GM18858 (cell line): ENCODE measurements at regions not wholly inside any gene's neighbourhood (a gene's known extent, or its start where the extent isn't known, plus 50 kb on each side); places are given as distances from the start of the nearest gene placed in this dataset.

ENCODE experiments used
- ATAC-seq: cut with Tn5 transposase; IDR thresholded peaks from one replicate; pipeline ENCODE4 v1.9.1; 2021; ENCODE audit not compliant: unreplicated experiment

DNA sequence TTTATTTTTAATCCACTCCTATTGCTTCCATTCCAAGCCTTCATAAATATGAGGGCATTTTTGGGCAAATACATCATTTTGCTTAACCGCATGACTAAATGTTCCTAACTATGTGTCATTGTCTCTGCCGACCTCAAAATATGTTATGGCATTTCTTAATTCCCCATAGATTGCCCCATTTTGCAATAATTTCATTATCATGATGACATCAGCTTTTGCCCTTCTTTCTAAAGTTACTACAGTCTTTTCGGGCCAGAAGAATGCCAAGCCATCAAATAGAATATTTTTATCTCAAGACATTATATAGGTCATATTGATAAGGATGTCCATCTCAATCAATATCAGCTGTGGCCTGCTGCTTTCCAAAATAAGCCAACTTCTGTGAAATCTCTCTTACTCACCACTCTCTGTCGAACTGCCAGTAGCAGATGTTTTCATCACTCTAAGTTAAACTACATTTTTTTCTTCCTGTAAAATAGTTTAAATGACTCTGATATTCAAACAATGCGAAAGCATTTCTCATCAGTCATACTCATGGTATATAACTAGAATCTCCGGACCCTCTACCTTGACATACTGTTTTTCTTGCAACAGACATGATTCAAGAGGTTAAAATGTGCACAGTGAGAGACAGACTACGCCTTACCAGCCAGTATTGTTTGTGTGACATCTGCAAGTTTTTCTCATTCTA lies 1254.6 kb upstream of the CELF2 start:
- ATAC-seq: no peak

DNA sequence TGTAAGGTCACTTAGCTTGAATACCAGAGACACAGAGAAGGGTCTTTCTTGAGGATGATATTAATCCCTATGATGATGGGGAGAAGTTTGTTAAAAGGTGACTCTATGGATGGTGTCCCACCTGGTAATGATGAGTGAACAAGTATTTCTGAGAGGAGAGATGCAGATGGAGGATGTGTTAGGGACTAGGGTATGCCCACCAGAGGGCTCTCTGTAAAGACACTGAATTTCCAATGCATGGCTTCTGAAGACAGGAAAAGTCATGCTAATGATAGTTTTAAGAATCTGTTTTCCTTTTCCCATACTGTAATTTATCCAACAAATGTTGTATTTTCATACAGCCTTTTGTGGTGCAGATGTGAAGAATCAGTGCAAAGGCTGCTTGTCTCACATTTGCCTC lies 1250.9 kb upstream of the CELF2 start:
- ATAC-seq: no peak

DNA sequence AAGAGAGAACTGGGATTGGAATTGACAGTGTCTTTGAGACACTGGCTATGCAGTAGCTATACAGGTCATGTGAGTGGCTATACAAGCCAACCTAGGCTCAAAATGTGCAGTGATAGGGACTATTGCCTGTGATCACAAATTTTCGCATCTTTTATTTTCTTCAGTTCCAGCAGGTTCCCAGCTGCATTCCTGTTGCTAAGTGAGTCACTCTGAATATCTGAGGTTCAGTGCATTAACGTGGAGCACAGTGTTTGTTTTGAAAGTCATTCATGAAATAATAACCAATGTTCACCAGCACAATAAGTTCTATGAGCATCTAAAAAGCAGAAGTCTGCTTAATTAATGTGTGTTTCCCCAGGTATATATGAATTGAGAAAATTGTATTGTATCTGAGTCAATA lies 1236.0 kb upstream of the CELF2 start:
- ATAC-seq: no peak

DNA sequence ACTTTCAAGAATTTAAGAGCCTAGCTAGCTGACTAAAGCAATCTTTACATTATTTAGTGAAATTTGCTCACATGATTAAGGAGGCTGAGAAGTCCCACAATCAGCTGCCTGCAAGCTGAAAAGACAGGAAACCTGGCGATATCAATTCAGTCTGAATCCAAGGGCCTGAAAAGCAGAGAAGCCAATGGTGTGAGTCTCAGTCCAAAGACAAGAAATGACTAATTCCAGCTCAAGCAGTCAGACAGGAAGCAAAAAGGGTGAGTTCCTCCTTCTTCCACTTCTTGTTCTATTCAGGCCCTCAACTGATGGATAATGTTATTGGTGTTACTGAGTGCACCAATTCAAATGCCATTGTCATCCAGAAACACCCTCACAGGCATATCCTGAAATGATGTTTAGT lies 1231.6 kb upstream of the CELF2 start:
- ATAC-seq: no peak

DNA sequence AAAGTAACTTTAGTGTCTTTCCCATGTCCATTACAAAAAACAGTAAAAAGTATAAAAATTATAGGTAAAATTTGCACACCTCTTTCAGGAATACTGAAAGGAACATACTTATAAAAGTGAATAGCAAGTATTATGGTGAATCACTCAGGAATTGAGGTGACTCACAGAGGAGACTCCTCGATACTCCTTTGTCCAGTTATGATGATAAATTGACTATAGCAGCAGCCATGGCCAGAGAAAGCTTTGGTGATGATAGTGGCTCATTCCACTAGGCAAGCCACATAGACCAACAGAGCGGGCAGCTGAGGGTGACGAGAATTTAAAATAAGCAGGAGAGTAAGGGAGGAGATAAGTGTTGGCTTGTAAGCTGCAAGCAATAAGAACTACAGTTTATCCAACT lies 1231.1 kb upstream of the CELF2 start:
- ATAC-seq: no peak

DNA sequence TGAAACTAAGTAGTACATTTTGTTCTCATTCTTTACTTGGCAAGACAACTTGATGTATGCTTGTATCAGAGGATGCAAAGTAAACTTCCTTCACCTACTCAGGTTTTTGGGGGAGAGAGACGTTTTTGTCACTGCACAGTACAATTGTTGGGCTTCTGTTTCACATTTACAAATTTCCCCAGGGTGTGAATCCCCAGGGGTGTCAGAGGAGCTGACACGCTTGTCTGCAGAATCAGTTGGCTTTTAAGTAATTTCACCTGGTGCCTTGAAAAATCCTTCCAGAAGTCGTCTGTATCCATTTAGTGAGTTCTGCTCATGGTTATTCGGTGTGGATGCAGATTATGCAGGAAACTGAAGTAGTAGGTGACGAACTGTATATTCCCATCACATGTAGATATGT lies 1227.7 kb upstream of the CELF2 start:
- no peak for ATAC-seq

DNA sequence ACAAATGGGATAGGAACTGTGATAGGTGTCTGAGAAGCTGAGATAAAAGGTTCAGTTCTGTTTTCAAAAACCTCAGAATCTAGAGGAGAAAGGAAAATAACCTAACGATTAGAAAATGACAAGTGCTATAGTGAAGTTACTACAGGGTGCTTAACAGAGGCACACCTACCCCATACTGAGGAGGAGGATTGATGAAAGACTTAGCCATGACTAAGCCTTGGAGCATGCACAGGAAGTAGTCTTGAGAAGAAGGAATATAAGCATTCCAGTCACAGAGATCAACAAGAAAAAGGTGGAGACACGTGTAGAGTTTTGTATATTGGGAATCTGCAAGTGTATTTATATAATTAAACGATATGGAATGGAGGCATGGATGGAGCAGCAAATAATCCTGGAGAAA lies 1225.5 kb upstream of the CELF2 start:
- ATAC-seq: no peak

DNA sequence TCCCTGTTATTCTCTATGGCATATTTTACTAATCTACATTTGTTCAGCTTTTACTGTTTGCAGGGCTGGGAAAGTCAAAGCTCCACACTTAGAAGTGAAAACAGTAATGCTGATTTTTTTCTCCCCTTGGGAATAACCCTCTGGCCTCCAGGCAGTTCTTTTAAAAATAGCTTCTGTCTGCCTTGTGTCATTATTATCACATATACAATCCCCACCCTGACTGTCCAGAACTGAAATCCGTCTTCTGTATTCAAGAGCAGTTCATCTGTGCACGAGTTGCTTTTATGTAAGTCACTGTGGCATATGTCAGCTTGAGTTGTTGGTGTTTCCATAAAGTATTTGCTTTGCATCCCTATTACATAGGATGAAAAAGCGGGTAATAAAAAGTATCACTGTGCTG lies 1221.1 kb upstream of the CELF2 start:
- no peak for ATAC-seq

DNA sequence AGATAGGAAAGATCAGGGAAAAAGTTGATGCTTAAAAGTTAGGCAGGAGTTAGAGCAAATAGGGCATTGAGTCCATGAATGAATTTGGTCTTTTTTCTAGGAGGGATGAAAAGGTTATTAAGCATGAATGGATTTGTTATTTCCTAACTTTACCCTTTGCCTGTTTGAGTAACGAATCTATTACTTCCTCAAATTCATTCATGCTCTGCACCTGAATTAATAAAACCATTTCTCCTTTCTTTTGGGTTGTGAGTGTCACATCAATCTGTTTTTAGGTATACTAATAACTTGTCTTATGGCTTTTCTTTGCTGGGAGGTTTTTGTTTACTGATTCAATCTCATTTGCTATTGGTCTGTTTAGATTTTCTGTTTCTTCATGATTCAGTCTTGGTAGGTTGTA lies 1217.7 kb upstream of the CELF2 start:
- ATAC-seq: no peak

DNA sequence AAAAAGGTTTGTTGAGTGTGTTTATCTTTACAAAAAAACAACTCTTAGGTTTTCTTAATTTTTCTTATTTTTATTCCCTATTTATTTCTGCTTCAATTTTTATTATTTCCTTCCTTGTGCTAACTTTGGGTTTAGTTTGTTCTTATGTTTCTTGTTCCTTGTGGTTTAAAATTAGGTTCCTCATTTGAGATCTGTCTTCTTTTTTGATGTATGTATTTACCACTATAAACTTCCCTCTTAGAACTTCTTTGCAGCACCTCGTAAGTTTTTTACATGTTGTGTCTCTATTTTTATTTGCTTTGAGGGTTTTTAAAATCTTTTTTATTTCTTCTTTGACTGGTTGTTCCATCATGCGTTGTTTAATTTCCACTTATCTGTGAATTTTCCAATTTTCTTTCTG lies 1217.1 kb upstream of the CELF2 start:
- no peak for ATAC-seq

DNA sequence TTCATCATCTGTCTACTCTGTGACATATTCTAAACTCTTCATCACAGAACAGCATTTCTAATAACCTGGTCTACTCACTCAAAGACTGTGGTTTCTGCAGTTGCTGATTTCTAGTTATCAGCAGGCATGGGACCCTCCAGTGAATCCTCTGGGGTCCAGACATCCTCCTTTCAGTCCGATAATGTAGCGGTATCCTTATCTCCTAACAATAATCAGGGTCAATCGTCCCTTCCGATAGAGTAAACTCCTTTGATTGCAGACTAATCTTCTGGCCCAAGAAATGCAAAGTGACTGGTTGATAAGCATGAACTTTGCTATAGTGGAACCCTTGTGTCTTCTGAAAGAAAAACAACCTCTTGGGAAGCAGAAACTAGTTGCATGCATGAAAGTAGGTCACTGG lies 1209.8 kb upstream of the CELF2 start:
- no peak for ATAC-seq

DNA sequence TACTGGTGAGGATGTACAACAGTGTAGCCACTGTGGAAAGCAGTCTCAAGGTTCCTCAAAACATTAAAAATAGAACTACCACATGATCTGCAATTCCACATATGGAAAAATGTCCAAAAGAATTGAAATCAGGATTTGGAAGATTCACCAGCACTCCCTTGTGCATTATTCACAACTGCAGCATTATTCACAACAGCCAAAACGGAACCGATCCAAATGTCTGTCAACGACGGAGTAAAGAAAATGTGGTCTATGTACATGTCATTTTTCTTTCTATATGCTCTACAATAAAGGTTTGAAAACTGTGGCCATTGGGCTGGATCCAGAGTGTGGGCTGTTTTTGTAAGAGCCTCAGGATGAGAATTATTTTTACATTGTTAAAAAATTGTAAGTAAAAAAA lies 1206.1 kb upstream of the CELF2 start:
- ATAC-seq: no peak

DNA sequence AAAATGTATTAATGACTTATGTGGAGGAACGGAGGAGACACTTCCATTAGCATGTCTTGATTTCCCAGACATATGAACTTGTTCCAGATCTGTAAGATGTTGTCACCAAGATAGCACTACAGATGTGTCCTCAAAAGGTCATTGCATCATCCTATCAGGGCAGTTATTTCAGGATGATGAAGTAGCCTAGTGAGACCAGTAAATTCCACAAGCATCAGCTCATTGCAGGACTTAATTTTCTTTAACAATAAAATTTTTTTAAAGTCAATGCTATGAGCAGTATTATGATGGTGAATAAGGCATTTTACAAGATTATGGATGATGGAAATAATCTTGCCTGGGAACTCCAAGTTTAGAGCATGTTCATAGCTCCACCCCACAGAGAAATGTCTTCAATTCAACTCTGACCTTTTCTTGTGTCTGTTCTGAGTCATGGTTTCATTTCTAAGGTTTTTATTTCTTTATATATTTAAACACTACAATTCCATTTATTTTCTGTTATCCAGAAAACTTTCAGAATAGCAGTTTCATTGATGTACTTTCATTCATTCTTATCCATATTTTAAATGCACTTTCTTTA lies 1203.3 kb upstream of the CELF2 start:
- ATAC-seq: no peak

DNA sequence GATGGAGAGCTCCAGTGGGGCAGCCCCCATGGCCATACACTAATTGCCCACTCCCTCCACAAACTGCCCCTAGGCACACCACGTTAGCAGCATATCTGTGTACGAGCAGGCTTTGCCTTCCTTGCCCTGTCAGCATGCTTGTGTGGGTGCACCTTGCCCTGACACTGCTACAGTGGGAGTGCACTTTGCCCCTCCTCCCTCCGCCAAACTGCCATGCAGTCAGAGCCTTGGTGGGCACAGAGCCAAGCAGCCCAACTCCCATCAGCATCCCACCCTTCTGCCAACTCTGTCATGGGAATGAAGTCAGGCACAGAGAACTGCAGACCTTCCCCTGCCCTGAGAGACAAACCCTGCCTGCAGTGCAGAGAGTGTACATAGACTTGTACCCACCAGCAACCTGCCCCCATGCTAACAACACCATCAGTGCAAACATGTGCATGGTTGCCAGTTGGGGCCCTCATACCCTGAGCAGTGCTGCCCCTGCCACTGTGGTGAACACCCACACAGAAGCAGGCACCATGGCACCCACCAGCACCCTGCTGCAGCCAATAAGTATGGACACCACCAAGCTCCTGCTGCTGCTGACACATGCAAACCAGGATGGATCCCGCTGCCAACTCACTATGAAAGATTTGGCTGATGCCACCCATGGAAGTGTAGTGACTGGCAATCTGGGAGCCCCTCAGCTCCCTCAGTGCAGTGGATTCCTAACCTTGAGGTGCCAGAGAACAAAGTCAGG lies 1197.7 kb upstream of the CELF2 start:
- ATAC-seq: no peak

DNA sequence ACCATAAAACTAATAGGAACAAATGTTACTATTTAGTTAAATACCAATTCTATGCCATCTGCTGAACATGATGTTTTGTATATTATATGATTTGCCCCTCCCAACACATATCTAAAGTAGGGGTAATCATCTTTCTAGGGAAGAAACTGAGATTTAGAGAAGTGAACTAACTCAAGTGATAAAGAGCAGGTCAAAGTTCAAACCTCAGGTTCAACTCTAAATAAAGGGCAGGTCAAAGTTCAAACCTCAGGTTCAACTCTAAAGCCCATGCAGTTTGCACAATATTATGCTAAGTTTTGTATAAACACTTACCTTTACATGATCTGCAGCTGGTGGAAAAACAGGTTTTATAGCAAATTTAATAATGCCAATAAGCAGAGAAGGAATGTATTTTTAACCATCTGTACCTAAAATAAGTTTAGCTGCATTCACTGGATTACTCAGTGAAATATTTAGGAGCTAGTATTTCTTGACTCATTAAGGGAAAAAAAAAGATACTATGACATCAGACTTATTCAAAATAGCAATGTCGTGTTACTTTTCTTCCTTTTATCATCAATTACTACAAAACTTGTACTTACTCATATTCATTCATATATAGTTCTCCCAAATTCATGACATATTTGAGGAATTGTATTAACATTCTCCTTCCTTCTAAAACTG lies 1194.3 kb upstream of the CELF2 start:
- no peak for ATAC-seq

DNA sequence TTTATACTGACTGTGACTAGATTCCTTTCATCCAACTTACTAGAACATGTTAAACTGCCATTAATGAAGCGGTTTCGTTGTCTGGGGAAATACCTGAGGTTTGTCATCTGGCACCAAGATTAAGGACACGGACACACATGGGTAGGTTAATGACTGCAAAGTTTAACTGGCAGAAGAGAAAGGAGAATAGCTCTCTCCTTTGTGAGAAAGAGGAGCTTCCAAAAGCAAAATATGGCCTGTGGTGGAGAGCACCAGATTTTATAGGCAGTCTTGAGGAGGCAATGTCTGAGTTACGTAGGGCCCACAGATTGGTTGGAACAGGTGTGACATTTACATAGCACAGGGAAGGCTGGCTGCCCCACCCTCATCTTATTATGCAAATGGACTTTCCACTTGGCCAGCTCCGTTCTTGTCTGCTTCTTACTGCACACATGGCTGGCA lies 1193.0 kb upstream of the CELF2 start:
- ATAC-seq: no peak

DNA sequence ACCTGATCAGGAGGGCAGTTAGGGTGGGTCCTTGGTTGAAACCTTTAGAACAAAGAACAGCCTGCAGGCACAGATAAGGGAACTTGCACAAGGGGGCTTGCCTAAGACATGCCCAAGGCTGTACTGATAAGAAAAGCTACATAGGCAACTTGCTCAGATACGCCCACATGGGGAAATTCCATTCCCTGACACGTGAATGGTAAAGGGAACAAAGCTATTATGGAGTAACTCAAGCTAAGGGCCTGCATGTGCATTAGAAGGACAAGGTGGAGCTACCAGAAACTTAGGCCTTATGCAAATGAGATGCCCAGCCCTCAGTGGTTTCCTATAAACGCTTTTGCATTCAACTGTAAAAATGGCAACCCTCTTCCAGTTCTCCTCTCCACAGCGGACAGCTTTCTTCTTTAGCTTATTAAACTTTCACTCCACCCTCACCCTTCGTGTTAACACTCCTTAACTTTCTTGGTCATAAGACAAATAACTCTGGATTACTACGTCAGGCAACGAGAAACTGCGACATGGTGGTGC lies 1192.1 kb upstream of the CELF2 start:
- ATAC-seq: no peak

DNA sequence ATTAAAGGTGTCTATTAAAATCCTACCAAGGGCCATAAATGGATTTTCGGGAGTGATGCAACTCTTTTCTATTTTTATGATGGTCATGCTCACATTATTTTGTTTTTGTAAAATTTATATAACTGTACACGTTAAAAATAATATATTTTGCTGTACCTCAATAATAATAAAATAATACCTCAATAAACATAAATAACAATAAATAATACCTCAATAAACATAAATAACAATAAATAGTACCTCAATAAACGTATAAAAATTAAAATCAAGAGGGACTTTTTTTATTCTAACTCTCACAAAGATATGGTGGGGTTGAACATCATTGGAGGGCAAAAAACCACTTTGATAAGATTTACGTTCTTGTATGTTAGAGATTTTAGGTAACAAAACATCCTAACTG lies 1189.6 kb upstream of the CELF2 start:
- no peak for ATAC-seq

DNA sequence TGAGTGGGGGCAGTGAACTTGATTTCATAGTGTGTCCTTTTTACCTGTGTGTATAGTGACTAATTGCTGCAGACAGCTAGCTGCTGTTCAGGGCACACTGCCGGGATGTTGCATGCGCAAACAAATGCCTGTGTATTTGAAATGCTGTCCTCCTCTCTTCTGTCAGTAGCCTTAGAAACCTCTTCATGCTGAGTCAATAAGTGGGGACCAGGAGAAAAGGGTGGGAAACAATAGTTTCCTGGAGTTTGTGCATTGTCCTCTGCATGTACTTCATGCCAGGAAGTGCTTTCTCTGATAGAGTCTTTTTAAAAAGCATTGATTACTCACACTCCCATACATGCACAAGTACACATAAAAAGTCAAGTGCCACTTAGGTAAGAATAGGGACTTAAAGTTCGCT lies 1183.7 kb upstream of the CELF2 start:
- ATAC-seq: no peak

DNA sequence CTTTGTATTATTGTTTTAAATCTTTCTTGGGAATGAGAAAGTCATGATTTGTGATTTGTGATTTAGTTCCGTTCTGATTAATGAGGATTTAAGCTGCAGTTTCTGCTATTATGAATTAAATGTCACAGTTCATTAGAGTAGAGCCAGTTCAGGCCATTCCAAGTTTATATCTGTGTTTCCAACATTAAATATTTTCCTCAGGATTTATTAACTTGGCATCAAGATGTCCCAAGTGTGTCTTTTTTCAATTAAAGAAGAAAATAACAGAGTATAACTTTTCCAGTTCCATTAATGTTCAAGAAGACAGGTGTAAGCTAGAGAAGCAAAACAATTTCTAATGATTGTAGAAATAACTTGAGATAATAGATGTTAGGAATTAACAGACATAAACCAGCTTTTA lies 1183.2 kb upstream of the CELF2 start:
- ATAC-seq: no peak

DNA sequence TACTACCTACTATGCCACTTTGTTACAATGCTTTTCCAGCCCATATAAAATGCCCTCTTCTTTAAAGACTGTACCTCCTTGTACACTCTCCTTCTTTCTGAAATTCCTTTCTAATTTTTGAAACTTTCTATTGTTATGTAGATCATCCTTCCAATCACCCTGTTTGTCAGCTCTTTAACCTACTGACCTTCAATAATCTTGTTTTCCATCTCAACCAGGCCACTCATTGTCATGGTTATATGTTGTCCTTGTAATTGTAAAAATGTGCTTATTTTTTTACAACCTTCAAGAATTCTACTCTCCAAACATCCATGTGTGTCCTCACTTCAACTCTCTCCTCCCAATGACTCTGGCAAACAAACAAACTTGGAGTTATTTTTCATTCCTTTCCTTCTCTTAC lies 1172.6 kb upstream of the CELF2 start:
- ATAC-seq: no peak

DNA sequence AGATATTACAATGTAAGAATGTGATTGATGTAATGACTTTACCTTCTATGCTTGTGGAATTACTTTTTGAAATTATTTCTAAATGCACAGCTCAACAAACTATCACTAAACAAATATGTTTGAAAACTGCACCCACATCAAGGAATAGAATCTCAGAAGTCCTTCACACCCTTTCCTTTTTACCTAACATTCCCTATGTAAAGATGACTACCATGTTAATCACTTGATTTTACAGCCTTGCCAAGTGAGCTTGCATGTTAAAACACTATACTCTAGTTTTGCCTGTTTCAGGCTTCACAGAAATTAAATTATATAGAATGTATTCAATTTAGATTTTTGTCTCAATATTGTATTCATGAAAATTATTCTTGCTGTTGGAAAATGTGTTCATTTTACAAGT lies 1169.4 kb upstream of the CELF2 start:
- no peak for ATAC-seq
